ENCODE measurements at regions not wholly inside any gene's neighbourhood (a gene's known extent, or its start where the extent isn't known, plus 50 kb on each side); places are given as distances from the start of the nearest gene placed in this dataset.

GRCh38 chr12:114741940-114742339, 58.0 kb upstream of the TBX3 start:
- Histone ChIP-seq H3K27ac (ENCODE audit: insufficient read depth in 1 of 2, low read depth in 1 of 2, low read length in 2 of 2, poor library complexity in 1 of 2, severe bottlenecking in 2 of 2) (no peak overlapping the region), H3K4me3 (ENCODE audit: control insufficient read depth in 1 of 7, extremely low read depth in 1 of 7, insufficient read depth in 4 of 7, low read depth in 2 of 7, low read length in 6 of 7) (no peak overlapping the region), H3K4me1 (ENCODE audit: control extremely low read depth in 1 of 4, control insufficient read depth in 4 of 4, insufficient read depth in 4 of 4, low read length in 3 of 4) (no peaks in the 10 kb centered on the region), H3K9me3 (ENCODE audit: control extremely low read depth in 1 of 5, control insufficient read depth in 4 of 5, insufficient read depth in 2 of 5, low read depth in 1 of 5, low read length in 4 of 5) (no peaks in the 10 kb centered on the region), H3K27me3 (replicated peaks in 2 of 5; ENCODE audit: control insufficient read depth in 4 of 5, insufficient read depth in 5 of 5, low read length in 4 of 5) (peaks cover 0 to 48% (median 10%) of the 10 kb centered on the region in 5 experiments), H3K36me3 (ENCODE audit: control insufficient read depth in 4 of 4, insufficient read depth in 4 of 4, low read length in 3 of 4) (no peaks in the 10 kb centered on the region)
- POLR2A ChIA-PET, result no interaction called here
- no peak for DNase-seq
- 81% methylated on average over 4 of the region's 4 CpGs for WGBS (ENCODE audit: insufficient coverage)
- CTCF ChIA-PET, result no interaction called here

GRCh38 chr12:114740448-114740847, 56.5 kb upstream of the TBX3 start:
- Histone ChIP-seq H3K36me3 (ENCODE audit: control insufficient read depth in 4 of 4, insufficient read depth in 4 of 4, low read length in 3 of 4) (no peaks in the 10 kb centered on the region), H3K9me3 (ENCODE audit: control extremely low read depth in 1 of 5, control insufficient read depth in 4 of 5, insufficient read depth in 2 of 5, low read depth in 1 of 5, low read length in 4 of 5) (peaks cover 0 to 3% (median 0%) of the 10 kb centered on the region in 5 experiments), H3K27ac (ENCODE audit: insufficient read depth in 1 of 2, low read depth in 1 of 2, low read length in 2 of 2, poor library complexity in 1 of 2, severe bottlenecking in 2 of 2) (no peak overlapping the region), H3K4me1 (ENCODE audit: control extremely low read depth in 1 of 4, control insufficient read depth in 4 of 4, insufficient read depth in 4 of 4, low read length in 3 of 4) (no peaks in the 10 kb centered on the region), H3K4me3 (ENCODE audit: control insufficient read depth in 1 of 7, extremely low read depth in 1 of 7, insufficient read depth in 4 of 7, low read depth in 2 of 7, low read length in 6 of 7) (no peak overlapping the region), H3K27me3 (replicated peaks in 2 of 5; ENCODE audit: control insufficient read depth in 4 of 5, insufficient read depth in 5 of 5, low read length in 4 of 5) (peaks cover 0 to 62% (median 18%) of the 10 kb centered on the region in 5 experiments)
- DNase-seq, result no peak
- WGBS (ENCODE audit: insufficient coverage), result 79% methylated on average over 4 of the region's 7 CpGs
- ChIA-PET CTCF (no interaction called here), POLR2A (no interaction called here)

- Histone ChIP-seq H3K27me3 (replicated peaks in 2 of 5; ENCODE audit: control insufficient read depth in 4 of 5, insufficient read depth in 5 of 5, low read length in 4 of 5) (peaks cover 0 to 66% (median 33%) of the 10 kb centered on the region in 5 experiments), H3K27ac (ENCODE audit: insufficient read depth in 1 of 2, low read depth in 1 of 2, low read length in 2 of 2, poor library complexity in 1 of 2, severe bottlenecking in 2 of 2) (no peak overlapping the region), H3K36me3 (ENCODE audit: control insufficient read depth in 4 of 4, insufficient read depth in 4 of 4, low read length in 3 of 4) (no peaks in the 10 kb centered on the region), H3K9me3 (ENCODE audit: control extremely low read depth in 1 of 5, control insufficient read depth in 4 of 5, insufficient read depth in 2 of 5, low read depth in 1 of 5, low read length in 4 of 5) (peaks cover 0 to 3% (median 0%) of the 10 kb centered on the region in 5 experiments), H3K4me3 (ENCODE audit: control insufficient read depth in 1 of 7, extremely low read depth in 1 of 7, insufficient read depth in 4 of 7, low read depth in 2 of 7, low read length in 6 of 7) (no peak overlapping the region), H3K4me1 (ENCODE audit: control extremely low read depth in 1 of 4, control insufficient read depth in 4 of 4, insufficient read depth in 4 of 4, low read length in 3 of 4) (no peaks in the 10 kb centered on the region)
- 70% methylated on average over 5 of the region's 9 CpGs for WGBS (ENCODE audit: insufficient coverage)
- ChIA-PET POLR2A (interaction anchor here (0.6 kb wide), 1 partner anchor 51 kb away, joined by 6 read pairs; no protein-coding TSS in a partner anchor), CTCF (no interaction called here)
- no peak for DNase-seq
Observed at GRCh38 chr12:114738460-114739184, 54.6 kb upstream of the TBX3 start.

- Histone ChIP-seq H3K9me3 (ENCODE audit: control extremely low read depth in 1 of 5, control insufficient read depth in 4 of 5, insufficient read depth in 2 of 5, low read depth in 1 of 5, low read length in 4 of 5) (peaks cover 0 to 3% (median 0%) of the 10 kb centered on the region in 5 experiments), H3K36me3 (ENCODE audit: control insufficient read depth in 4 of 4, insufficient read depth in 4 of 4, low read length in 3 of 4) (no peaks in the 10 kb centered on the region), H3K4me3 (ENCODE audit: control insufficient read depth in 1 of 7, extremely low read depth in 1 of 7, insufficient read depth in 4 of 7, low read depth in 2 of 7, low read length in 6 of 7) (no peak overlapping the region), H3K27ac (ENCODE audit: insufficient read depth in 1 of 2, low read depth in 1 of 2, low read length in 2 of 2, poor library complexity in 1 of 2, severe bottlenecking in 2 of 2) (no peak overlapping the region), H3K27me3 (replicated peaks in 2 of 5; ENCODE audit: control insufficient read depth in 4 of 5, insufficient read depth in 5 of 5, low read length in 4 of 5) (peaks cover 0 to 63% (median 35%) of the 10 kb centered on the region in 5 experiments), H3K4me1 (ENCODE audit: control extremely low read depth in 1 of 4, control insufficient read depth in 4 of 4, insufficient read depth in 4 of 4, low read length in 3 of 4) (no peaks in the 10 kb centered on the region)
- ChIA-PET POLR2A (no interaction called here), CTCF (no interaction called here)
- 7% methylated on average over 34 of the region's 43 CpGs for WGBS (ENCODE audit: insufficient coverage)
- no peak for DNase-seq
Observed at GRCh38 chr12:114735680-114736374, 51.9 kb upstream of the TBX3 start.

GRCh38 chr12:114735011-114735410, 51.0 kb upstream of the TBX3 start:
- Histone ChIP-seq H3K9me3 (ENCODE audit: control extremely low read depth in 1 of 5, control insufficient read depth in 4 of 5, insufficient read depth in 2 of 5, low read depth in 1 of 5, low read length in 4 of 5) (peaks cover 0 to 3% (median 0%) of the 10 kb centered on the region in 5 experiments), H3K27ac (ENCODE audit: insufficient read depth in 1 of 2, low read depth in 1 of 2, low read length in 2 of 2, poor library complexity in 1 of 2, severe bottlenecking in 2 of 2) (no peak overlapping the region), H3K36me3 (ENCODE audit: control insufficient read depth in 4 of 4, insufficient read depth in 4 of 4, low read length in 3 of 4) (no peaks in the 10 kb centered on the region), H3K27me3 (replicated peaks in 2 of 5; ENCODE audit: control insufficient read depth in 4 of 5, insufficient read depth in 5 of 5, low read length in 4 of 5) (peaks cover 0 to 63% (median 35%) of the 10 kb centered on the region in 5 experiments), H3K4me3 (ENCODE audit: control insufficient read depth in 1 of 7, extremely low read depth in 1 of 7, insufficient read depth in 4 of 7, low read depth in 2 of 7, low read length in 6 of 7) (no peak overlapping the region), H3K4me1 (ENCODE audit: control extremely low read depth in 1 of 4, control insufficient read depth in 4 of 4, insufficient read depth in 4 of 4, low read length in 3 of 4) (no peaks in the 10 kb centered on the region)
- ChIA-PET POLR2A (no interaction called here), CTCF (no interaction called here)
- no peak for DNase-seq
- 10% methylated on average over 8 of the region's 12 CpGs for WGBS (ENCODE audit: insufficient coverage)

- WGBS (ENCODE audit: insufficient coverage), result 23% methylated on average over 6 of the region's 9 CpGs
- H3K4me3 ChIP-seq (ENCODE audit: control insufficient read depth in 1 of 7, extremely low read depth in 1 of 7, insufficient read depth in 4 of 7, low read depth in 2 of 7, low read length in 6 of 7), result no peak overlapping the region
- H3K4me1 ChIP-seq (ENCODE audit: control extremely low read depth in 1 of 4, control insufficient read depth in 4 of 4, insufficient read depth in 4 of 4, low read length in 3 of 4), result no peaks in the 10 kb centered on the region
- no peaks in the 10 kb centered on the region for H3K36me3 ChIP-seq (ENCODE audit: control insufficient read depth in 4 of 4, insufficient read depth in 4 of 4, low read length in 3 of 4)
- H3K9me3 ChIP-seq (ENCODE audit: control extremely low read depth in 1 of 5, control insufficient read depth in 4 of 5, insufficient read depth in 2 of 5, low read depth in 1 of 5, low read length in 4 of 5), result peaks cover 0 to 3% (median 0%) of the 10 kb centered on the region in 5 experiments
- CTCF ChIA-PET, result no interaction called here
- H3K27ac ChIP-seq (ENCODE audit: insufficient read depth in 1 of 2, low read depth in 1 of 2, low read length in 2 of 2, poor library complexity in 1 of 2, severe bottlenecking in 2 of 2), result no peak overlapping the region
- peaks cover 0 to 62% (median 35%) of the 10 kb centered on the region in 5 experiments for H3K27me3 ChIP-seq (replicated peaks in 2 of 5; ENCODE audit: control insufficient read depth in 4 of 5, insufficient read depth in 5 of 5, low read length in 4 of 5)
- POLR2A ChIA-PET, result no interaction called here
- no peak for DNase-seq
Observed at GRCh38 chr12:114733919-114734318, 49.9 kb upstream of the TBX3 start.
